ENCODE measurements at regions not wholly inside any gene's neighbourhood (a gene's known extent, or its start where the extent isn't known, plus 50 kb on each side); places are given as distances from the start of the nearest gene placed in this dataset.

DNA sequence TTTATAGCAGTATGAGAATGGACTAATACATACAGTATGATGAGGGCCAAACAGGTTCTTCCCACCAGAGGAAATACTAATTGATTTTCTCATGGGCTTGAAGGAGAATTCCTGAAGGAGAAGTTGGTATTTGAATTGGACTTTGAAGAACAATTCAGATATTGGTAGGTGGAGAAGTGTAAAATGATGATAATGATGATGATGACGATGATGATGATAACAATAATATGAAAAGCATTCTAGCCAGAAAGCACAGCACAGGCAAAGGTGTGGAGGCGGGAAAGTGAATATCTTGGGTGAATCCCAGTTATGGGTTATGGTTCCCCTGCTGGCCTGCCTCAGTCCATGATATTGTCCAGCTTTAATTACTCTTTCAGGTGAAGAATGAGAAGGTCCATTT, 562.4 kb upstream of the SALL1 start:
- TF ChIP-seq TAF1 (IDR thresholded peaks at IDR 0.05; ENCODE audit: low read depth) (no peak), EGR1 (IDR thresholded peaks at IDR 0.05) (no peak), FOXM1 (IDR thresholded peaks at IDR 0.05; ENCODE audit: borderline replicate concordance, low read depth) (no peak), EP300 (IDR thresholded peaks at IDR 0.05; ENCODE audit: borderline replicate concordance) (no peak)
- TF ChIP-seq, protein P1, sequence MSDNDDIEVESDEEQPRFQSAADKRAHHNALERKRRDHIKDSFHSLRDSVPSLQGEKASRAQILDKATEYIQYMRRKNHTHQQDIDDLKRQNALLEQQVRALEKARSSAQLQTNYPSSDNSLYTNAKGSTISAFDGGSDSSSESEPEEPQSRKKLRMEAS (IDR thresholded peaks at IDR 0.05) = no peak
- TF ChIP-seq, protein P2, sequence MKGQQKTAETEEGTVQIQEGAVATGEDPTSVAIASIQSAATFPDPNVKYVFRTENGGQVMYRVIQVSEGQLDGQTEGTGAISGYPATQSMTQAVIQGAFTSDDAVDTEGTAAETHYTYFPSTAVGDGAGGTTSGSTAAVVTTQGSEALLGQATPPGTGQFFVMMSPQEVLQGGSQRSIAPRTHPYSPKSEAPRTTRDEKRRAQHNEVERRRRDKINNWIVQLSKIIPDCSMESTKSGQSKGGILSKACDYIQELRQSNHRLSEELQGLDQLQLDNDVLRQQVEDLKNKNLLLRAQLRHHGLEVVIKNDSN (IDR thresholded peaks at IDR 0.05) = no peak
- TF ChIP-seq, protein P3, sequence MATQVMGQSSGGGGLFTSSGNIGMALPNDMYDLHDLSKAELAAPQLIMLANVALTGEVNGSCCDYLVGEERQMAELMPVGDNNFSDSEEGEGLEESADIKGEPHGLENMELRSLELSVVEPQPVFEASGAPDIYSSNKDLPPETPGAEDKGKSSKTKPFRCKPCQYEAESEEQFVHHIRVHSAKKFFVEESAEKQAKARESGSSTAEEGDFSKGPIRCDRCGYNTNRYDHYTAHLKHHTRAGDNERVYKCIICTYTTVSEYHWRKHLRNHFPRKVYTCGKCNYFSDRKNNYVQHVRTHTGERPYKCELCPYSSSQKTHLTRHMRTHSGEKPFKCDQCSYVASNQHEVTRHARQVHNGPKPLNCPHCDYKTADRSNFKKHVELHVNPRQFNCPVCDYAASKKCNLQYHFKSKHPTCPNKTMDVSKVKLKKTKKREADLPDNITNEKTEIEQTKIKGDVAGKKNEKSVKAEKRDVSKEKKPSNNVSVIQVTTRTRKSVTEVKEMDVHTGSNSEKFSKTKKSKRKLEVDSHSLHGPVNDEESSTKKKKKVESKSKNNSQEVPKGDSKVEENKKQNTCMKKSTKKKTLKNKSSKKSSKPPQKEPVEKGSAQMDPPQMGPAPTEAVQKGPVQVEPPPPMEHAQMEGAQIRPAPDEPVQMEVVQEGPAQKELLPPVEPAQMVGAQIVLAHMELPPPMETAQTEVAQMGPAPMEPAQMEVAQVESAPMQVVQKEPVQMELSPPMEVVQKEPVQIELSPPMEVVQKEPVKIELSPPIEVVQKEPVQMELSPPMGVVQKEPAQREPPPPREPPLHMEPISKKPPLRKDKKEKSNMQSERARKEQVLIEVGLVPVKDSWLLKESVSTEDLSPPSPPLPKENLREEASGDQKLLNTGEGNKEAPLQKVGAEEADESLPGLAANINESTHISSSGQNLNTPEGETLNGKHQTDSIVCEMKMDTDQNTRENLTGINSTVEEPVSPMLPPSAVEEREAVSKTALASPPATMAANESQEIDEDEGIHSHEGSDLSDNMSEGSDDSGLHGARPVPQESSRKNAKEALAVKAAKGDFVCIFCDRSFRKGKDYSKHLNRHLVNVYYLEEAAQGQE (IDR thresholded peaks at IDR 0.05; ENCODE audit: low read depth) = no peak
